Mucosa of stomach (tissue), 1 donor: ENCODE measurements at regions not wholly inside any gene's neighbourhood (a gene's known extent, or its start where the extent isn't known, plus 50 kb on each side); places are given as distances from the start of the nearest gene placed in this dataset.
A peak's percentile ranks its signal among the peaks of the same experiment; 100 is the strongest.
"Not testable (repeated sequence)": the region's sequence is repeated elsewhere in the genome, so short reads cannot be mapped to it uniquely, and the experiment has no call there.

Experiments
- H3K27me3 ChIP-seq: one replicate; pipeline ENCODE4 v1.7.0; 2013; ENCODE audit warnings: mild to moderate bottlenecking, low read length; ENCODE audit not compliant: control insufficient read depth, insufficient read depth
- H3K36me3 ChIP-seq: one replicate; pipeline ENCODE4 v1.7.0; 2013; ENCODE audit warnings: low read length; ENCODE audit not compliant: control insufficient read depth, insufficient read depth
- H3K4me1 ChIP-seq: one replicate; pipeline ENCODE4 v1.7.0; 2013; ENCODE audit warnings: mild to moderate bottlenecking, low read length; ENCODE audit not compliant: control insufficient read depth, insufficient read depth
- H3K4me3 ChIP-seq: one replicate; pipeline ENCODE4 v1.7.0; 2013; ENCODE audit warnings: low read length
- H3K9ac ChIP-seq: one replicate; pipeline ENCODE4 v1.7.0; 2013; ENCODE audit warnings: mild to moderate bottlenecking, low read length, moderate library complexity
- H3K9me3 ChIP-seq: one replicate; pipeline ENCODE4 v1.7.0; 2013; ENCODE audit warnings: mild to moderate bottlenecking, low read length, moderate library complexity; ENCODE audit not compliant: control insufficient read depth
- donor health status: Pancreatic carcinoma.

DNA sequence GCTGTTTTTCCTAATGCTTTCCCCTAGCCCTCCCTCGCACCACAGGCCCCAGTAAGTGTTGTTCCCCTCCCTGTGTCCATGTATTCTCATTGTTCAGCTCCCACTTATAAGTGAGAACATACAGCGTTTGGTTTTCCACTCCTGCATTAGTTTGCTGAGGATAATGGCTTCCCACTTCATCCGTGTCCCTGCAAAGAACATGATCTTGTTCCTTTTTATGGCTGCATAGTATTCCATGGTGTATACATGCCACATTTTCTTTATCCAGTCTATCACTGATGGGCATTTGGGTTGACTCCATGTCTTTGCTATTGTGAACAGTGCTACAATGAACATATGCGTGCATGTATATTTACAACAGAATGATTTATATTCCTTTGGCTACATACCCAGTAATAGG, 99.1 kb upstream of the CCDC28A start:
- H3K4me1 ChIP-seq, H3K4me3 ChIP-seq, H3K27me3 ChIP-seq, H3K9ac ChIP-seq, H3K36me3 ChIP-seq, H3K9me3 ChIP-seq: not testable (repeated sequence)

GRCh38 chr6:138677538-138677937, 96.0 kb upstream of the CCDC28A start:
- H3K9me3 ChIP-seq: no peaks in the 10 kb centered on the region
- no peak overlapping the region for H3K9ac ChIP-seq
- H3K27me3 ChIP-seq: no peaks in the 10 kb centered on the region
- H3K4me3 ChIP-seq: no peak overlapping the region
- H3K36me3 ChIP-seq: no peaks in the 10 kb centered on the region
- H3K4me1 ChIP-seq: no peaks in the 10 kb centered on the region

DNA sequence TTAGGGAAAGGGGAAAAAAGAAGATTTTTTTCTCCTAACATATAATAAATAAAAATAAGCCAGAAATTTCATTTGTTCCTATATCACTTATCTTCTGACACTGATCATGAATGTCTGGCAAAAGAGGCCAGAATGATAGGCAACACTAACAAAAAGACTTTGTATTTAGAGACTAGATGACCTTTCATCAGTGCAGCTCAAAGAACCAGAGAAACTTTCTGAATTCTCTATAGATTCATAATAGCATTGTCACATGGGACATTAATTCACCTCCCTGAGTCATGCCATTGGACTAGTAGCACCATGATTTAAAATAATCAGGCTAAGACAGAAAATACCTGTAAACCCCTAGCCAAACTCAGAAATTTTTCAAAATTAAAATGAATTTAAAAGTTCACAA, 95.4 kb upstream of the CCDC28A start:
- no peaks in the 10 kb centered on the region for H3K27me3 ChIP-seq
- H3K9me3 ChIP-seq: no peaks in the 10 kb centered on the region
- no peaks in the 10 kb centered on the region for H3K4me1 ChIP-seq
- H3K4me3 ChIP-seq: no peak overlapping the region
- H3K36me3 ChIP-seq: no peaks in the 10 kb centered on the region
- H3K9ac ChIP-seq: no peak overlapping the region

DNA sequence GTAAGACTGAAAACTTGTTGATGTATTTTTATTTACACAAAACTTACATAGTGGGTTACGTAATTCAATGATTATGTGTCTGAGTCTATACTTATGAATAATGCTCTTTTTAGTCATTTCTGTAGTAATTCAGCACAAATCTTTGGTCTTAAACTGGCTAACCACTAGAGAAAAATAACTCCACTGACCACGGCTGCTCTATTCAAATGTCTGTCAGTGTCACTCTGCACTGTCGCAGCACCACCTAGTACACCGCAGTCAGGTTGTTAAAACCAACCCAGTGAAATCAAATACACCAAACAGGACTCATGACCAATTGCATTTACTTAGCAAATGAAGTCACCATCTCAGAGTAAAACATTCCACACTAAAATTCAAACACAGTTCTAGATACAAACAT, 93.5 kb upstream of the CCDC28A start:
- Histone ChIP-seq H3K36me3 (no peaks in the 10 kb centered on the region), H3K4me1 (no peaks in the 10 kb centered on the region), H3K4me3 (no peak overlapping the region), H3K9me3 (no peaks in the 10 kb centered on the region), H3K9ac (peak overlapping the region; percentile 13), H3K27me3 (no peaks in the 10 kb centered on the region)

DNA sequence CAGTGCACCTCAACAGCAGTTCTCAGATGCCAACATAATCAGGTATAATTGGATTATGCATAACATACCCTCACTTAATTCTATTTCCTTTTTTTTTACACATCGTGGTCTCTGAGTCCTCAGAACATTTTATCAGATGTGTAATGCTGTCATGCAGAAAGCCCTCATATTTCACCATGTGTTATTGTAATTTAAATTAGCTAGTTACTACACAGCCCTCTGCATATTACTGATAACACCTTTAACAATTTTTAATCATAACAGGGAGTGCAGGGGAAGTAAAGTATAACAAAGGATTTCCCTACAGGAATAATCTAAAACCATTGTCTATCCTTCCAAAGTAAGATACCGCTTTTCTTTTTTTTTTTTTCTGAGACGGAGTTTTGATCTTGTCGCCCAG, 91.9 kb upstream of the CCDC28A start:
- H3K4me3 ChIP-seq: no peak overlapping the region
- H3K9ac ChIP-seq: no peak overlapping the region
- H3K27me3 ChIP-seq: no peaks in the 10 kb centered on the region
- H3K4me1 ChIP-seq: no peaks in the 10 kb centered on the region
- no peaks in the 10 kb centered on the region for H3K36me3 ChIP-seq
- no peaks in the 10 kb centered on the region for H3K9me3 ChIP-seq

- Histone ChIP-seq H3K27me3 (no peaks in the 10 kb centered on the region), H3K9me3 (no peaks in the 10 kb centered on the region), H3K4me1 (no peaks in the 10 kb centered on the region), H3K9ac (no peak overlapping the region), H3K36me3 (no peaks in the 10 kb centered on the region), H3K4me3 (no peak overlapping the region)
These were observed 90.7 kb upstream of the CCDC28A start for GRCh38 chr6:138682704-138683527.

DNA sequence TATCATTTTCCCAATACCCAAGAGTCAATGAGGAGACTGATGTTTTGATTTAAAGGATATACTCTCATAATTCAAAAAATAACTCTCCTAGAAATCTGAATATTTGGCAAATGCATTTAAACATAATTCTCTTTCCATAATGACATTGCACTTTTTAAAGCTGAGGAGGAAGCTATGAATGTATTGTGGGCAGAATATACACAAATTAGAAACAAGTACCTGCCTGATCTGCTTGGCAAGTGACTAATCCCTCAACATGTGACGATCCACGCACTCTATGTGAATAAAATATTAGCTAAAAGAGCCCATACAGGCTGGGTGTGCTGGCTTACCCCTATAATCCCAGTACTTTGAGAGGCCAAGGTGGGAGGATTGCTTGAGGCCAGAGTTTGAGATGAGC, 88.3 kb upstream of the CCDC28A start:
- Histone ChIP-seq H3K27me3 (no peaks in the 10 kb centered on the region), H3K4me1 (no peaks in the 10 kb centered on the region), H3K4me3 (no peak overlapping the region), H3K9ac (no peak overlapping the region), H3K9me3 (no peaks in the 10 kb centered on the region), H3K36me3 (no peaks in the 10 kb centered on the region)

DNA sequence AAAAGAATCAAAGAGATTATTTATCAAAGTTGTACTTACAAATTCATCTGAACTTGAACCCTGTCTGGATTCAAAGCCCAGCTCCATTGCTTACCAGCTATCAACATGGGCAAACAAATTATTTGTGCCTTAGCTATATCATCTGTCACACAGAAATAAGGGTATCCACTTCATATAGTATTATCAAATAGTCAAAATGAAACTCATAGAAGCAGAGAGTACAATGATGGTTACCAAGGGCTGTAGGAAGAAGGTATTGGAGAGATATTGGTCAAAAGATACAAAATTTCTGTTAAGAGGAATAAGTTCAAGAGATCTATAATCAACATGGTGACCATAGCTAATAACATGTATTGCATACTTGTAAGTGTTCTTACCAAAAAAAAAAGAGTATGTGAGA, 87.8 kb upstream of the CCDC28A start:
- H3K4me1 ChIP-seq: no peaks in the 10 kb centered on the region
- H3K36me3 ChIP-seq: no peaks in the 10 kb centered on the region
- no peak overlapping the region for H3K9ac ChIP-seq
- H3K27me3 ChIP-seq: no peaks in the 10 kb centered on the region
- H3K4me3 ChIP-seq: no peak overlapping the region
- H3K9me3 ChIP-seq: no peaks in the 10 kb centered on the region

GRCh38 chr6:138688580-138688979, 85.0 kb upstream of the CCDC28A start:
- H3K9me3 ChIP-seq: no peaks in the 10 kb centered on the region
- no peaks in the 10 kb centered on the region for H3K27me3 ChIP-seq
- no peaks in the 10 kb centered on the region for H3K4me1 ChIP-seq
- H3K9ac ChIP-seq: no peak overlapping the region
- no peaks in the 10 kb centered on the region for H3K36me3 ChIP-seq
- no peak overlapping the region for H3K4me3 ChIP-seq

DNA sequence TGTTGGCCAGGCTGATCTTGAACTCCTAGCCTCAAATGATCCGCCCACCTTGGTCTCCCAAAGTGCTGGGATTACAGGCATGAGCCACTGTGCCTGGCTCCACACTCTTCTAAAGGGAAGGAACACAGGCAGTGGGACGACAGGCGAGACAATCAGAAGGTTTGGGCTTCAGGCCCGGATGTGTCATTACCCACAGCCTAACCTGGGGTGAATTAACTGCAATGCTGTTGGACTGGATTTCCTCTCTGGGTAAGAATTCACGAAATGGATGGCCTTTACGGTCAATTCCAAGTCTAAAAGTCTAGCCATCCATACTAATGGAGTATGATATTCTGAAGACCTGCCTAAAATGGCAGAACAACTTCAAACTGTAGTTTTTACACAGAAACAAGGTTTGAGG, 83.7 kb upstream of the CCDC28A start:
- no peak overlapping the region for H3K4me3 ChIP-seq

DNA sequence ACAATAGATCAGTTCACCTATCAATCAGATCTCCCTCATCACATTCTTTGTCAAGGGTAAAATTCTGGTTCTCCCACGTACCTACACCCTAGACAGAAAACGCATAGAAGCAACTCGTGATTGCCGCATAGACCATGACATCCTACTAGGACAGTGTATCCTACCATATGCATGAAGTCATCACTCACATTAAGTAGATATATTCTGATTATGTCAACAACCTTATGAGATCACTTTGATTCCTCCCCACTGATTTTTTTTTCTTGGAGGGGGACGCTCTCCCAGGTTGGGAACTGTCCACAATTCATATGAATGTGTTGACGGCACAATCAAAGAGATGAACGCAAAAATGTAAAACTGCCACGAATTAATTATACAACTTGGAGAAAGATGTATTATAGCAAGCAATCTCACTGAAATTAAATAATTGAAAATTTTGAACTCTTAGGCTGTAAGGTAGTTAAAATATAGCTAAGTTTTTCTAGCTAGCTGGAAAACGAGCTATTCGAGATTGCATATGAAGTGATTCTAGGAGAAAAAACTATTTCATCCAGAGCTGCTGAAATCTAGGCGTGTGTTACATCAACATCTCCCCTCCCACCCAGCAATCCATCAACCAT, 82.5 kb upstream of the CCDC28A start:
- Histone ChIP-seq H3K9me3 (no peaks in the 10 kb centered on the region), H3K27me3 (no peaks in the 10 kb centered on the region), H3K4me1 (no peaks in the 10 kb centered on the region), H3K9ac (peak overlapping the region; percentile 70), H3K4me3 (peak overlapping the region; percentile 11), H3K36me3 (no peaks in the 10 kb centered on the region)

More for the DNA sequence above, 83.7 kb upstream of the CCDC28A start:
- Histone ChIP-seq H3K36me3 (no peaks in the 10 kb centered on the region), H3K4me1 (no peaks in the 10 kb centered on the region), H3K9ac (no peak overlapping the region), H3K9me3 (no peaks in the 10 kb centered on the region), H3K27me3 (no peaks in the 10 kb centered on the region)

GRCh38 chr6:138691595-138692057, 81.9 kb upstream of the CCDC28A start:
- peak overlapping the region; percentile 70 for H3K9ac ChIP-seq
- H3K9me3 ChIP-seq: no peaks in the 10 kb centered on the region
- H3K4me3 ChIP-seq: peak overlapping the region; percentile 11
- H3K36me3 ChIP-seq: no peaks in the 10 kb centered on the region
- H3K4me1 ChIP-seq: no peaks in the 10 kb centered on the region
- H3K27me3 ChIP-seq: no peaks in the 10 kb centered on the region
